GM12801 (cell line): ENCODE measurements at regions not wholly inside any gene's neighbourhood (a gene's known extent, or its start where the extent isn't known, plus 50 kb on each side); places are given as distances from the start of the nearest gene placed in this dataset.

Source experiments
- TF ChIP-seq, protein P1 (sequence below): IDR thresholded peaks from one replicate; pipeline ENCODE4 v1.5.1; 2011; ENCODE audit warnings: control low read depth; ENCODE audit not compliant: insufficient read length; ENCODE audit errors: extremely low read depth

DNA sequence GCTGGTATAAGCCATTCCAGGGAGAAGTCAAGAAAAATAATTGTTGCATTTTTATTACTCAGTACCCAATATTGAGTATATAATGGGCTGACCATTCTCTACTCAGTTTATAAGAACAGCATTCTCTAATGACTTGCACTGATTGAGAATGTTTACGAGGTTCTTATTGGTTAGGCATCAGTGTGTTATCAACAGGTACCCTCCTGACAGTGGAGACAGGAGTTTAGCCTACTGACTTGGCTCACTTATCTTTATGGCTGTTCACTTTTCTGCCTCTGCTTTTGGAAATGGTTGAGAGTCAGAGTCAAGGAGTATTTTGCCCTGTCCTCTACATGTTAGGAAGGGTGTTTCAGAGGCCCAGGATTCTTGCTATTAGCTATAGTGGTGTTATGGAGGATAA is 228.0 kb upstream of the RGS6 start:
- TF ChIP-seq, protein P1, sequence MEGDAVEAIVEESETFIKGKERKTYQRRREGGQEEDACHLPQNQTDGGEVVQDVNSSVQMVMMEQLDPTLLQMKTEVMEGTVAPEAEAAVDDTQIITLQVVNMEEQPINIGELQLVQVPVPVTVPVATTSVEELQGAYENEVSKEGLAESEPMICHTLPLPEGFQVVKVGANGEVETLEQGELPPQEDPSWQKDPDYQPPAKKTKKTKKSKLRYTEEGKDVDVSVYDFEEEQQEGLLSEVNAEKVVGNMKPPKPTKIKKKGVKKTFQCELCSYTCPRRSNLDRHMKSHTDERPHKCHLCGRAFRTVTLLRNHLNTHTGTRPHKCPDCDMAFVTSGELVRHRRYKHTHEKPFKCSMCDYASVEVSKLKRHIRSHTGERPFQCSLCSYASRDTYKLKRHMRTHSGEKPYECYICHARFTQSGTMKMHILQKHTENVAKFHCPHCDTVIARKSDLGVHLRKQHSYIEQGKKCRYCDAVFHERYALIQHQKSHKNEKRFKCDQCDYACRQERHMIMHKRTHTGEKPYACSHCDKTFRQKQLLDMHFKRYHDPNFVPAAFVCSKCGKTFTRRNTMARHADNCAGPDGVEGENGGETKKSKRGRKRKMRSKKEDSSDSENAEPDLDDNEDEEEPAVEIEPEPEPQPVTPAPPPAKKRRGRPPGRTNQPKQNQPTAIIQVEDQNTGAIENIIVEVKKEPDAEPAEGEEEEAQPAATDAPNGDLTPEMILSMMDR = no peak

DNA sequence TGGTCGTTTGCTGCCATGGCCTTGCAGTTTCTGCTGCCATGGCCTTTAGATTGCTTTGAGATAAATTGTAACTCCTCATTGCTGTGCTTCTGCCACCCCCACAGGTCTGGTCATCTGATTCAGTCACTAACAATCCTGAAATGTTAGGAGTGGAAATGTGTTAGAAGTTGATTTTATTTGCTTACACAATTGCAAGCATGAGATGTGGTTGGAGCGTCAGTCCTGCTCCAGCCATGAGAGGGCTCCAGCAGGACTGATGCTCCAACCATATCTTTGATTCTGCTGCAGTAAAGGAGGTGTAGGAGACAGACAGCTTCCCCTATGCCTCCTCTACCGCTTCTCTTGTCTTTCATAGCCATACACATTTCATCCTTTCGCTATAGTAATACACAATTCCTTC is 226.8 kb upstream of the RGS6 start:
- TF ChIP-seq, protein P1 = no peak

GRCh38 chr14:71709076-71709475 is 223.2 kb upstream of the RGS6 start:
- TF ChIP-seq, protein P1 = no peak

DNA sequence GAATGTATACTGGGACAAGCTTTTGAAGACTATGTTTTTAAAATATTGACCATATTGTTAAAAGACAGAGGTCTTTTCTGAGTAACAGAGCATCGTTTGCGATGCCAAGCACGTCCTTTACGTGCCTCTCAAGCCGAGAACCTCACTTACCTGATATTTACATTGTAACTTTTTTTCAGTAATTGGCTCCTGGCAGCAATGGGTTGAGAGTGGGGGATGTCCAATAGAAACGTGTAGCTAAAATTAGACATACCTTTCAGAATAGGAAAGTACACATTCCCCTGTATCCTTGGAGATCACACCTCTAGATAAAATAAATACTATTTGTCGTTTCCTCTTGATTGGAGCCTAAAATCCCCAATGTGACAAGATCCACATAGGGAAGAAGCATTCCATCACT is 222.2 kb upstream of the RGS6 start:
- TF ChIP-seq, protein P1 = no peak

DNA sequence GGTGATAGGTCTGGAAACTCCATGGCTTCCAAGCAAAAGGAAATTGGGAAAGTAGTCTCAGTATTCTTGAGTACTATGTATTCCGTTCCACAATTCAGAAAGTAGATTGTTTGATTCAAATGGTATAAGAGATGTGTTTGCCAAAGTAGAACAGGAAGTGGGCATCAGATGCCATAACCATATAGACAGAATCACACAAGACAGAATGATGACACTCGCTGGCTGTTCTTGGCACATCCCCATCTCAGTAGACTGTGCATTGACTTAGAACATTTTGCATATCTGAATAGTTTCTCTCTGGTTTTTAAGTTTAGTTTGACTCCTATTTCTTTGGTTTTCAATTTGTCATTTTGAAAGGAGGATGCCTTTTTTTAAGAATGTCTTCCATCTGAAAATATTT is 221.1 kb upstream of the RGS6 start:
- TF ChIP-seq, protein P1 = no peak

- TF ChIP-seq, protein P1 = no peak
Measured at GRCh38 chr14:71711619-71712018, 220.6 kb upstream of the RGS6 start.

DNA sequence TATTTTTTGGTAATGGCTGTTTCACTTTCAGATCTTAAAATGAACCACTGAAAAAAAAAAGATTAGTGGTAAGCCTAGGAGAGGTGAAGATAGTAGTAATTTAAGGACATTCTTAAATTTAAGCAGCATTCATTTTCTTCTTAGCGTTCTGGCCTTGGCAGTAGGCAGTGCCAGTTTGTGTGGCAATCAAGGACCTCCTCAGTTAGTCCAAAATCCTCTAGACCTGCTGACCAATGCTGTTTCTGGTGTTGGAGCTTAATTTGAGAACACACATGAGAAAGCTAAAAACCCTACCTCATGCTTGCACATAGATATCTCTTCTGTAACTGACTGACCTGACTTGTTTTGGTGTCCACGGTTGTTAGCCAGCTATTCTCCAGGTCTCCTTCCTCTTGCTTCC is 219.8 kb upstream of the RGS6 start:
- TF ChIP-seq, protein P1 = no peak

DNA sequence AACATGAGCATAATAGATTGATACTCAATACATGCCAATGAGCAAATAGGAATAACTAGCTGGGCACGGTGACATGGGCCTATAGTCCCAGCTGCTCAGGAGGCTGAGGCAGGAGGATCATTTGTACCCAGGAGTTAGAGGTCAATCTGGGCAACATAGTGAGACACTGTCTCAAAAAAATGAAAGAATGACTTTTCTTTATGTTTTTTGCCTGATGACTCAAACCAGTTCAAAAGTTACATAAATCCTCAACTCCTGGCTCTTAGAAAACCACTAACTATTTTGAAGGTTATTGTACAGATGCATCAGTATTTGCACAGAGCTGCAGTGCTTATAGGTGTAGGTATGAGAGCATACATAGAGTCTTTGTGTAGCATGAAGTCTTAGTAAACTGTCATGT is 219.2 kb upstream of the RGS6 start:
- TF ChIP-seq, protein P1 = no peak
